ENCODE measurements at regions not wholly inside any gene's neighbourhood (a gene's known extent, or its start where the extent isn't known, plus 50 kb on each side); places are given as distances from the start of the nearest gene placed in this dataset.

DNA sequence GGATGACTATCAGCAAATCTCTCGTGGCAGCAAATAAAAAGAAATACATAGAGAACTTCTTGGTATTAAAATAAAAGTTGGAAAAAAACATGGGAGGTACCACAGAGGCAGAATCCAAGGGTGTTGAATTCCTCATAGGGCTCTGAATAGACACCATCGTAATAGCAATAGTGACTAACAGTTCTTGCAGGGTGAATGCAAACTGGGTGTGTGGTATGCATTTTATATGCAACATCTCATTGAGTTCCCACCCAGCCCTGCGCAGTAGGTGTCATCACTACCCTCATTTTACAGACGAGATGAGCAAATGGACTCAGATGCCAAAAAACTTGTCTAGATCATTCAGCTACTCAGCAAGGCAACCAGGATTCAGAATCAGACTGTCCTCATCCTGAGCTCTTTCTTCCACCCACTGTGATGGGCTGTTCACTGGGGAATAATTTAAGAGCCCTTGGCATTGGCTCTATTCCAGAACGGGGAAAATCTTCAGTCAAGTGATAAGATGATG is 354.6 kb upstream of the CDH11 start:
- Histone ChIP-seq H3K9ac (ENCODE audit: extremely low read depth, low read length, poor library complexity, severe bottlenecking) (no peak overlapping the region), H3K4me3 (ENCODE audit: low read length) (no peak overlapping the region), H3K27me3 (ENCODE audit: control insufficient read depth, insufficient read depth, low read length, poor library complexity, severe bottlenecking) (no peaks in the 10 kb centered on the region), H3K4me1 (ENCODE audit: control insufficient read depth, insufficient read depth, low read length) (no peaks in the 10 kb centered on the region), H3K27ac (ENCODE audit: low read depth, low read length) (no peak overlapping the region), H3K36me3 (ENCODE audit: control insufficient read depth, insufficient read depth, low read length) (no peaks in the 10 kb centered on the region), H3K9me3 (ENCODE audit: control insufficient read depth, low read length) (no peaks in the 10 kb centered on the region)
- TF ChIP-seq, protein P1, sequence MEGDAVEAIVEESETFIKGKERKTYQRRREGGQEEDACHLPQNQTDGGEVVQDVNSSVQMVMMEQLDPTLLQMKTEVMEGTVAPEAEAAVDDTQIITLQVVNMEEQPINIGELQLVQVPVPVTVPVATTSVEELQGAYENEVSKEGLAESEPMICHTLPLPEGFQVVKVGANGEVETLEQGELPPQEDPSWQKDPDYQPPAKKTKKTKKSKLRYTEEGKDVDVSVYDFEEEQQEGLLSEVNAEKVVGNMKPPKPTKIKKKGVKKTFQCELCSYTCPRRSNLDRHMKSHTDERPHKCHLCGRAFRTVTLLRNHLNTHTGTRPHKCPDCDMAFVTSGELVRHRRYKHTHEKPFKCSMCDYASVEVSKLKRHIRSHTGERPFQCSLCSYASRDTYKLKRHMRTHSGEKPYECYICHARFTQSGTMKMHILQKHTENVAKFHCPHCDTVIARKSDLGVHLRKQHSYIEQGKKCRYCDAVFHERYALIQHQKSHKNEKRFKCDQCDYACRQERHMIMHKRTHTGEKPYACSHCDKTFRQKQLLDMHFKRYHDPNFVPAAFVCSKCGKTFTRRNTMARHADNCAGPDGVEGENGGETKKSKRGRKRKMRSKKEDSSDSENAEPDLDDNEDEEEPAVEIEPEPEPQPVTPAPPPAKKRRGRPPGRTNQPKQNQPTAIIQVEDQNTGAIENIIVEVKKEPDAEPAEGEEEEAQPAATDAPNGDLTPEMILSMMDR (conservative IDR thresholded peaks at IDR 0.05): no peak
- Mint-ChIP-seq H3K27me3 (ENCODE audit: insufficient read depth) (no peaks in the 10 kb centered on the region), H3K36me3 (ENCODE audit: low read depth) (no peaks in the 10 kb centered on the region), H3K4me3 (no peak overlapping the region), H3K4me1 (no peaks in the 10 kb centered on the region), H3K9me3 (peaks cover 2% of the 10 kb centered on the region), H3K27ac (no peak overlapping the region)
- 85 to 98% methylated on average over 4 to 5 of the region's 5 CpGs for whole genome bisulfite sequencing, 2 experiments (ENCODE audit: insufficient coverage in 1 of 2, insufficient read length in 1 of 2)
- DNase-seq: no peak

DNA sequence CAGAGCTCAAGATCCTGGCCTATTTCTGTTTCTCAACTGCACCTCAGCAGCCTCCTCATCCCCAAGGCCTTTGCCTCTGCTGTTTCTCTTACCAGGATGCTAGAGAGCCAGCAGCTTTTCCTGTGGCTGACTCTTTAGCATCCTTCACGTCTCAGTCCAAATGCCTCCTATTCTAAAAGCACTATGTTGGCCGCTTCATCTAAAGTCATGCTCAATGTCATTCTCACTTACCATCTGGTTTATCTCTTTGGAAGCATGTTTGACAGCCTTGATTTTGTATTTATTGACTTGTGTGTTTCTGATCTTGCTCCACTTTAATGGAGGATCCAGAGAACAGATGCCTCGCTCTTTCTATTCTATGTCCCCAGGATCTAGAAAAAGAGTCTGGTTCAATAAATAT is 351.8 kb upstream of the CDH11 start:
- H3K36me3 ChIP-seq (ENCODE audit: control insufficient read depth, insufficient read depth, low read length): no peaks in the 10 kb centered on the region
- TF ChIP-seq, protein P1 (conservative IDR thresholded peaks at IDR 0.05): no peak
- H3K9me3 ChIP-seq (ENCODE audit: control insufficient read depth, low read length): no peaks in the 10 kb centered on the region
- Mint-ChIP-seq H3K36me3 (ENCODE audit: low read depth) (no peaks in the 10 kb centered on the region), H3K9me3 (peaks cover 2% of the 10 kb centered on the region), H3K27me3 (ENCODE audit: insufficient read depth) (no peaks in the 10 kb centered on the region), H3K4me1 (no peaks in the 10 kb centered on the region), H3K4me3 (no peak overlapping the region), H3K27ac (no peak overlapping the region)
- no peak for DNase-seq
- no peak overlapping the region for H3K9ac ChIP-seq (ENCODE audit: extremely low read depth, low read length, poor library complexity, severe bottlenecking)
- no peaks in the 10 kb centered on the region for H3K4me1 ChIP-seq (ENCODE audit: control insufficient read depth, insufficient read depth, low read length)
- no peak overlapping the region for H3K27ac ChIP-seq (ENCODE audit: low read depth, low read length)
- no peak overlapping the region for H3K4me3 ChIP-seq (ENCODE audit: low read length)
- no peaks in the 10 kb centered on the region for H3K27me3 ChIP-seq (ENCODE audit: control insufficient read depth, insufficient read depth, low read length, poor library complexity, severe bottlenecking)
- 98 to 100% methylated on average over 1 to 3 of the region's 3 CpGs for WGBS, 2 experiments (ENCODE audit: insufficient coverage in 1 of 2, insufficient read length in 1 of 2)

DNA sequence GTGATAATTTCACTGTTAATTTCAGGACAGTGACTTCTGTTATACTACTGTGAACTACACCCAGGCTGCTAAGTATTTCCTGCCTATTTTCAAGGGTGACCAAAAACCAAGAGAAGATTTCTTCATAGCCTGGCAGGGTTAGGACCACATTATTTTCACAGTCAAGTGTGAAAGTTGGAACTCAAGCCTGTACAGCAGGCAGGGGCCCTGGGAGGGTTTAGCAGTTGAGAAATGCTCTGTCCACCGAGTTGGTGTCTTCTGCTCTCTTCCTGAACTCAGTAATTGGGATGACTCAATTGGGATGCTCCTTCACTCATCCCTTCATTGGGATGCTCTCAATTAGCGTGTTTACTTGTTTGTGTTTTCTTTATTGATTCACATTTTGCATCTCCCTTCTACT is 347.3 kb upstream of the CDH11 start:
- Mint-ChIP-seq H3K4me1 (no peaks in the 10 kb centered on the region), H3K4me3 (no peak overlapping the region), H3K36me3 (ENCODE audit: low read depth) (no peaks in the 10 kb centered on the region), H3K9me3 (peaks cover 2% of the 10 kb centered on the region), H3K27ac (no peak overlapping the region), H3K27me3 (ENCODE audit: insufficient read depth) (no peaks in the 10 kb centered on the region)
- no peak overlapping the region for H3K9ac ChIP-seq (ENCODE audit: extremely low read depth, low read length, poor library complexity, severe bottlenecking)
- H3K4me1 ChIP-seq (ENCODE audit: control insufficient read depth, insufficient read depth, low read length): no peaks in the 10 kb centered on the region
- H3K36me3 ChIP-seq (ENCODE audit: control insufficient read depth, insufficient read depth, low read length): no peaks in the 10 kb centered on the region
- H3K4me3 ChIP-seq (ENCODE audit: low read length): no peak overlapping the region
- no peaks in the 10 kb centered on the region for H3K27me3 ChIP-seq (ENCODE audit: control insufficient read depth, insufficient read depth, low read length, poor library complexity, severe bottlenecking)
- WGBS, 2 experiments (ENCODE audit: insufficient coverage in 1 of 2, insufficient read length in 1 of 2): 84% methylated on average over 2 of the region's 2 CpGs; no CpG with 5 or more reads in 1 of the 2 experiments
- DNase-seq: no peak
- no peaks in the 10 kb centered on the region for H3K9me3 ChIP-seq (ENCODE audit: control insufficient read depth, low read length)
- TF ChIP-seq, protein P1 (conservative IDR thresholded peaks at IDR 0.05): no peak
- H3K27ac ChIP-seq (ENCODE audit: low read depth, low read length): no peak overlapping the region

Measured in endodermal cell (in vitro differentiated cells).